CD14-positive monocyte (primary cell): ENCODE measurements at regions not wholly inside any gene's neighbourhood (a gene's known extent, or its start where the extent isn't known, plus 50 kb on each side); places are given as distances from the start of the nearest gene placed in this dataset.

ENCODE experiments used
- DNase-seq, 3 donors: peaks; one replicate each; pipeline ENCODE4 v3.0.0-alpha.2; 2011 to 2022
- H2AFZ ChIP-seq: 2 replicates; pipeline ENCODE4 v1.6.0; 2012; ENCODE audit warnings: mild to moderate bottlenecking, low read depth, low read length, inconsistent platforms; ENCODE audit not compliant: insufficient read depth, poor library complexity, severe bottlenecking
- H3K27ac ChIP-seq, 2 donors: 1 replicate in 1 of 2; 2 replicates in 1 of 2; pipeline ENCODE4 v1.5.1; 2012 to 2013; ENCODE audit warnings: low read length in 2 of 2, control low read depth in 1 of 2, inconsistent platforms in 1 of 2, low read depth in 1 of 2, mild to moderate bottlenecking in 1 of 2
- H3K27me3 ChIP-seq, 2 donors: one replicate each; pipeline versions ENCODE4 v1.6.0 to v1.6.1; 2011 to 2013; ENCODE audit warnings: low read length in 2 of 2; ENCODE audit not compliant: control insufficient read depth in 2 of 2, insufficient read depth in 2 of 2
- H3K36me3 ChIP-seq, 2 donors: replicated peaks in 1 of 2; 1 replicate in 1 of 2; 2 replicates in 1 of 2; pipeline versions ENCODE4 v1.5.1 to v1.6.1; 2012 to 2013; ENCODE audit warnings: low read length in 2 of 2, control low read depth in 1 of 2, inconsistent platforms in 1 of 2, mild to moderate bottlenecking in 1 of 2; ENCODE audit not compliant: insufficient read depth in 2 of 2, control insufficient read depth in 1 of 2
- H3K4me1 ChIP-seq, 2 donors: 1 replicate in 1 of 2; 2 replicates in 1 of 2; pipeline versions ENCODE4 v1.5.1 to v1.6.1; 2012 to 2013; ENCODE audit warnings: low read length in 2 of 2, control low read depth in 1 of 2, inconsistent platforms in 1 of 2, mild to moderate bottlenecking in 1 of 2, moderate library complexity in 1 of 2; ENCODE audit not compliant: insufficient read depth in 2 of 2, control insufficient read depth in 1 of 2
- H3K4me2 ChIP-seq: replicated peaks from 2 replicates; pipeline ENCODE3; 2012; ENCODE audit warnings: low read length, moderate library complexity, mild to moderate bottlenecking; ENCODE audit not compliant: poor library complexity, severe bottlenecking; ENCODE audit errors: extremely low read depth
- H3K4me3 ChIP-seq, 3 experiments: fragments of 200-600 bp in 1 of 3; sonication (generic) in 1 of 3; replicated peaks in 1 of 3; 1 replicate in 2 of 3; 2 replicates in 1 of 3; pipeline ENCODE4 v1.5.1; 2011 to 2013; ENCODE audit warnings: low read length in 3 of 3, mild to moderate bottlenecking in 3 of 3, control low read depth in 2 of 3, low read depth in 2 of 3, inconsistent platforms in 1 of 3, moderate library complexity in 1 of 3
- H3K79me2 ChIP-seq: 2 replicates; pipeline ENCODE4 v1.6.0; 2012; ENCODE audit warnings: mild to moderate bottlenecking, control low read depth, inconsistent platforms, low read length, moderate library complexity; ENCODE audit not compliant: insufficient read depth
- H3K9ac ChIP-seq: 2 replicates; pipeline ENCODE4 v1.6.0; 2017; ENCODE audit warnings: low read length, mild to moderate bottlenecking; ENCODE audit not compliant: insufficient read depth, poor library complexity, severe bottlenecking
- H3K9me3 ChIP-seq, 2 donors: replicated peaks in 1 of 2; 1 replicate in 1 of 2; 2 replicates in 1 of 2; pipeline versions ENCODE4 v1.5.1 to v1.6.1; 2012 to 2013; ENCODE audit warnings: low read length in 2 of 2, control low read depth in 1 of 2; ENCODE audit not compliant: control insufficient read depth in 1 of 2, insufficient read depth in 1 of 2
- H4K20me1 ChIP-seq: 2 replicates; pipeline ENCODE4 v1.6.0; 2012; ENCODE audit warnings: mild to moderate bottlenecking, low read length, control low read depth, moderate library complexity; ENCODE audit not compliant: insufficient read depth
- H3K27ac Mint-ChIP-seq, 7 donors: one replicate each; pipeline ENCODE4 v1.8.0; 2020; ENCODE audit warnings: mild to moderate bottlenecking in 7 of 7, mixed read lengths in 7 of 7, moderate library complexity in 6 of 7, inconsistent platforms in 2 of 7
- H3K27me3 Mint-ChIP-seq, 3 donors: one replicate each; pipeline ENCODE4 v1.8.0; 2021 to 2022; ENCODE audit warnings: low read depth in 3 of 3, mild to moderate bottlenecking in 3 of 3, mixed read lengths in 3 of 3, moderate library complexity in 3 of 3, inconsistent platforms in 1 of 3
- H3K36me3 Mint-ChIP-seq, 2 donors: one replicate each; pipeline ENCODE4 v1.8.0; 2020; ENCODE audit warnings: mixed read lengths in 2 of 2, inconsistent platforms in 1 of 2, mild to moderate bottlenecking in 1 of 2
- H3K4me1 Mint-ChIP-seq: one replicate; pipeline ENCODE4 v1.8.0; 2020; ENCODE audit warnings: mild to moderate bottlenecking, mixed read lengths
- H3K4me3 Mint-ChIP-seq, 2 donors: one replicate each; pipeline ENCODE4 v1.8.0; 2020; ENCODE audit warnings: mild to moderate bottlenecking in 2 of 2, mixed read lengths in 2 of 2, moderate library complexity in 1 of 2
- H3K9me3 Mint-ChIP-seq, 7 donors: one replicate each; pipeline ENCODE4 v1.8.0; 2020 to 2022; ENCODE audit warnings: mixed read lengths in 7 of 7, mild to moderate bottlenecking in 6 of 7, moderate library complexity in 6 of 7, inconsistent platforms in 2 of 7
- WGBS: methylation state at CpG from one replicate; pipeline ENCODE4 v1.1.5; 2013; ENCODE audit warnings: missing lambda C conversion rate; ENCODE audit not compliant: insufficient coverage; 5-methylcytosine and 5-hydroxymethylcytosine counted together
- intact Hi-C, 2 donors: fragments of 100-400 bp; cut with micrococcal nuclease; formaldehyde crosslinking; loops; one replicate each; pipeline versions ENCODE4 v1.15.0 to v1.15.1; 2023
- TF ChIP-seq, protein P1 (sequence below): fragments of 200-600 bp; IDR thresholded peaks from one replicate; pipeline ENCODE4 v1.8.0; 2022; ENCODE audit warnings: antibody characterized with exemption, mild to moderate bottlenecking

DNA sequence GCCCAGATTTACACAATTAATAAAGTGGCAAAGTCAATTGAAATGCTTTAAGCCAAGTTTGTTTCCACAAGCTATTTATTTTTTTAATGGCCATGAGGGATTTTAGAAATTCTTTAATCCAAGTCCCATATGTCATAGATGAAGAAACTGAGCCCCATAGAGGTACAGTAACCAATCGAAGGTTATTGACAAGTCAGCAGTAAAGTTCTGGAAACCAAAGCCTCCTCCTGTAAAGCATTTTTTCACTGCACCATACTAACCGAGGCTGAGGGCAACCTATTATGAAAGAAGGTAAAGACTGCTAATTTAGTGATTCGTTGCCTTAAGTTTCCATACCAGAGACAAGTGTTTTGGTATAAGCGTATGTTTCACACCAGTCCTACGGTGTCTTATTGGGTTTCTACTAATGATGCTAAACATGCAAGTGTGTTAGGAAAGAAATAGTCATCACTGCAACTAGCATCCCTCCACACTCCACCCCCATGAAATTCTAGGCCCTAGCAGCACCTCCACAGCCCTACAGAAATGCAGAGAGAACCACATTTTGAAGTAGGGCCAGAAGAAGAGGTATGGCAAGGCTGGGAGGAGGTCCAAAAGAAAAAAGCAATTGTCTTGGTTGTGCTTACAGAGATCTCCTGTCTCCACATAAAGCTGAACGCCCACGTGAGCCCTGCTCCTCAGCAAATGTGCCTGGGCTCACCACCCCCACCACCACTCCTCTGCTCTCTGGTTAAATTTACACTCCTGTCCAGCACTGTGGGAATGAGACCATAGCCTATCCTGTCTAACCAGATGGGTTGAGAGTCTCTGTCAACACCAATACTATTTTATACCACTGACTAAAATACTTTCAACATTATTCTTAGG is 271.1 kb upstream of the G2E3 start:
- no peaks in the 10 kb centered on the region for H3K4me1 Mint-ChIP-seq
- no peak overlapping the region for H3K4me3 ChIP-seq
- H3K9me3 Mint-ChIP-seq = peaks cover 0 to 2% (median 0%) of the 10 kb centered on the region in 7 donors
- H3K79me2 ChIP-seq = no peaks in the 10 kb centered on the region
- H3K36me3 ChIP-seq = no peaks in the 10 kb centered on the region
- H4K20me1 ChIP-seq = no peaks in the 10 kb centered on the region
- H3K27me3 Mint-ChIP-seq = peaks cover 0 to 1% (median 0%) of the 10 kb centered on the region in 3 donors
- H3K27ac ChIP-seq = no peak overlapping the region
- intact Hi-C loops = no loop called here
- H3K27ac Mint-ChIP-seq = no peak overlapping the region
- no peaks in the 10 kb centered on the region for H3K36me3 Mint-ChIP-seq
- no peaks in the 10 kb centered on the region for H3K4me1 ChIP-seq
- no peak overlapping the region for H3K9ac ChIP-seq
- H2AFZ ChIP-seq = no peak overlapping the region
- no peaks in the 10 kb centered on the region for H3K27me3 ChIP-seq
- TF ChIP-seq, protein P1, sequence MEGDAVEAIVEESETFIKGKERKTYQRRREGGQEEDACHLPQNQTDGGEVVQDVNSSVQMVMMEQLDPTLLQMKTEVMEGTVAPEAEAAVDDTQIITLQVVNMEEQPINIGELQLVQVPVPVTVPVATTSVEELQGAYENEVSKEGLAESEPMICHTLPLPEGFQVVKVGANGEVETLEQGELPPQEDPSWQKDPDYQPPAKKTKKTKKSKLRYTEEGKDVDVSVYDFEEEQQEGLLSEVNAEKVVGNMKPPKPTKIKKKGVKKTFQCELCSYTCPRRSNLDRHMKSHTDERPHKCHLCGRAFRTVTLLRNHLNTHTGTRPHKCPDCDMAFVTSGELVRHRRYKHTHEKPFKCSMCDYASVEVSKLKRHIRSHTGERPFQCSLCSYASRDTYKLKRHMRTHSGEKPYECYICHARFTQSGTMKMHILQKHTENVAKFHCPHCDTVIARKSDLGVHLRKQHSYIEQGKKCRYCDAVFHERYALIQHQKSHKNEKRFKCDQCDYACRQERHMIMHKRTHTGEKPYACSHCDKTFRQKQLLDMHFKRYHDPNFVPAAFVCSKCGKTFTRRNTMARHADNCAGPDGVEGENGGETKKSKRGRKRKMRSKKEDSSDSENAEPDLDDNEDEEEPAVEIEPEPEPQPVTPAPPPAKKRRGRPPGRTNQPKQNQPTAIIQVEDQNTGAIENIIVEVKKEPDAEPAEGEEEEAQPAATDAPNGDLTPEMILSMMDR = no peak
- 100% methylated on average over 2 of the region's 7 CpGs for WGBS
- no peak for DNase-seq
- H3K4me3 Mint-ChIP-seq = no peak overlapping the region
- H3K4me2 ChIP-seq = no peak overlapping the region
- H3K9me3 ChIP-seq = no peaks in the 10 kb centered on the region

GRCh38 chr14:30290001-30290400 is 269.0 kb upstream of the G2E3 start:
- Histone ChIP-seq H4K20me1 (no peaks in the 10 kb centered on the region), H3K27ac (no peak overlapping the region), H3K36me3 (no peaks in the 10 kb centered on the region), H2AFZ (no peak overlapping the region), H3K4me2 (no peak overlapping the region), H3K9ac (no peak overlapping the region), H3K27me3 (no peaks in the 10 kb centered on the region), H3K9me3 (no peaks in the 10 kb centered on the region), H3K4me1 (no peaks in the 10 kb centered on the region), H3K79me2 (no peaks in the 10 kb centered on the region), H3K4me3 (no peak overlapping the region)
- no peak overlapping the region for H3K4me3 Mint-ChIP-seq
- no peak overlapping the region for H3K27ac Mint-ChIP-seq
- peaks cover 0 to 6% (median 0%) of the 10 kb centered on the region in 7 donors for H3K9me3 Mint-ChIP-seq
- no peaks in the 10 kb centered on the region for H3K36me3 Mint-ChIP-seq
- TF ChIP-seq, protein P1 = no peak
- intact Hi-C loops = no loop called here
- peaks cover 0 to 3% (median 1%) of the 10 kb centered on the region in 3 donors for H3K27me3 Mint-ChIP-seq
- no peak for DNase-seq
- no peaks in the 10 kb centered on the region for H3K4me1 Mint-ChIP-seq
- WGBS = 83% methylated on average over 1 of the region's 3 CpGs
